ENCODE measurements at regions not wholly inside any gene's neighbourhood (a gene's known extent, or its start where the extent isn't known, plus 50 kb on each side); places are given as distances from the start of the nearest gene placed in this dataset.

DNA sequence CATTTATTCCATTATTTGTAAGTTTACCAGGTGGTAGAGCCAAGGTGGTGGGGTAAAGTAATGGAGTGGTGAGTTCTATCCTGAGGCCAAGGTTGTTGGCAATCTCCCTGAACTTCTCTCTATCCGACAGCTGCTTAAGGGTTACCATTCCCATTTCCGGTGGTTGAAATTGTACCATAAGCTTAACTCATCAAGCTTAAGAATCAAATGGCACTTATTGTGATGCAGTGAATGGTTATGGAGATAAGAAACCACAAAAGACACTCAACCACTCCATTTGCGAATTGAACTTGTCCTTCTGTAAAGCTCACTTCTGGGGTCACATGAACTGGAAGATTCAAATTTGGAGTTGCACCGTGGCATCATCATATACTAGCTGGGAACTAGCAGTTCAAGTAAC lies 287.4 kb upstream of the SLCO3A1 start:
- TF ChIP-seq EZH2 (IDR thresholded peaks at IDR 0.05; ENCODE audit: borderline replicate concordance, insufficient read depth, low read length, poor library complexity, severe bottlenecking), result no peak
- TF ChIP-seq POLR2AphosphoS5 (IDR thresholded peaks at IDR 0.05), result no peak
- TF ChIP-seq, protein P1, sequence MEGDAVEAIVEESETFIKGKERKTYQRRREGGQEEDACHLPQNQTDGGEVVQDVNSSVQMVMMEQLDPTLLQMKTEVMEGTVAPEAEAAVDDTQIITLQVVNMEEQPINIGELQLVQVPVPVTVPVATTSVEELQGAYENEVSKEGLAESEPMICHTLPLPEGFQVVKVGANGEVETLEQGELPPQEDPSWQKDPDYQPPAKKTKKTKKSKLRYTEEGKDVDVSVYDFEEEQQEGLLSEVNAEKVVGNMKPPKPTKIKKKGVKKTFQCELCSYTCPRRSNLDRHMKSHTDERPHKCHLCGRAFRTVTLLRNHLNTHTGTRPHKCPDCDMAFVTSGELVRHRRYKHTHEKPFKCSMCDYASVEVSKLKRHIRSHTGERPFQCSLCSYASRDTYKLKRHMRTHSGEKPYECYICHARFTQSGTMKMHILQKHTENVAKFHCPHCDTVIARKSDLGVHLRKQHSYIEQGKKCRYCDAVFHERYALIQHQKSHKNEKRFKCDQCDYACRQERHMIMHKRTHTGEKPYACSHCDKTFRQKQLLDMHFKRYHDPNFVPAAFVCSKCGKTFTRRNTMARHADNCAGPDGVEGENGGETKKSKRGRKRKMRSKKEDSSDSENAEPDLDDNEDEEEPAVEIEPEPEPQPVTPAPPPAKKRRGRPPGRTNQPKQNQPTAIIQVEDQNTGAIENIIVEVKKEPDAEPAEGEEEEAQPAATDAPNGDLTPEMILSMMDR (IDR thresholded peaks at IDR 0.05; ENCODE audit: poor library complexity, severe bottlenecking), result no peak
- TF ChIP-seq, protein P2, sequence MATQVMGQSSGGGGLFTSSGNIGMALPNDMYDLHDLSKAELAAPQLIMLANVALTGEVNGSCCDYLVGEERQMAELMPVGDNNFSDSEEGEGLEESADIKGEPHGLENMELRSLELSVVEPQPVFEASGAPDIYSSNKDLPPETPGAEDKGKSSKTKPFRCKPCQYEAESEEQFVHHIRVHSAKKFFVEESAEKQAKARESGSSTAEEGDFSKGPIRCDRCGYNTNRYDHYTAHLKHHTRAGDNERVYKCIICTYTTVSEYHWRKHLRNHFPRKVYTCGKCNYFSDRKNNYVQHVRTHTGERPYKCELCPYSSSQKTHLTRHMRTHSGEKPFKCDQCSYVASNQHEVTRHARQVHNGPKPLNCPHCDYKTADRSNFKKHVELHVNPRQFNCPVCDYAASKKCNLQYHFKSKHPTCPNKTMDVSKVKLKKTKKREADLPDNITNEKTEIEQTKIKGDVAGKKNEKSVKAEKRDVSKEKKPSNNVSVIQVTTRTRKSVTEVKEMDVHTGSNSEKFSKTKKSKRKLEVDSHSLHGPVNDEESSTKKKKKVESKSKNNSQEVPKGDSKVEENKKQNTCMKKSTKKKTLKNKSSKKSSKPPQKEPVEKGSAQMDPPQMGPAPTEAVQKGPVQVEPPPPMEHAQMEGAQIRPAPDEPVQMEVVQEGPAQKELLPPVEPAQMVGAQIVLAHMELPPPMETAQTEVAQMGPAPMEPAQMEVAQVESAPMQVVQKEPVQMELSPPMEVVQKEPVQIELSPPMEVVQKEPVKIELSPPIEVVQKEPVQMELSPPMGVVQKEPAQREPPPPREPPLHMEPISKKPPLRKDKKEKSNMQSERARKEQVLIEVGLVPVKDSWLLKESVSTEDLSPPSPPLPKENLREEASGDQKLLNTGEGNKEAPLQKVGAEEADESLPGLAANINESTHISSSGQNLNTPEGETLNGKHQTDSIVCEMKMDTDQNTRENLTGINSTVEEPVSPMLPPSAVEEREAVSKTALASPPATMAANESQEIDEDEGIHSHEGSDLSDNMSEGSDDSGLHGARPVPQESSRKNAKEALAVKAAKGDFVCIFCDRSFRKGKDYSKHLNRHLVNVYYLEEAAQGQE (IDR thresholded peaks at IDR 0.05; ENCODE audit: borderline replicate concordance), result no peak
- no peak for TF ChIP-seq MXI1 (conservative IDR thresholded peaks at IDR 0.05; ENCODE audit: poor library complexity, severe bottlenecking)
- no peak for TF ChIP-seq TAF1 (IDR thresholded peaks at IDR 0.05; ENCODE audit: low read depth)
- TF ChIP-seq EP300 (conservative IDR thresholded peaks at IDR 0.05; ENCODE audit: poor library complexity, severe bottlenecking), result no peak
- no peak for TF ChIP-seq SMC3 (conservative IDR thresholded peaks at IDR 0.05; ENCODE audit: poor library complexity)
- TF ChIP-seq RAD21 (conservative IDR thresholded peaks at IDR 0.05), result no peak
